Midbrain (tissue), 1 donor: ENCODE measurements at regions not wholly inside any gene's neighbourhood (a gene's known extent, or its start where the extent isn't known, plus 50 kb on each side); places are given as distances from the start of the nearest gene placed in this dataset.

Source experiments
- DNase-seq: peaks from one replicate; lab custom pipeline; 2025; lab: John Stamatoyannopoulos, UW

DNA sequence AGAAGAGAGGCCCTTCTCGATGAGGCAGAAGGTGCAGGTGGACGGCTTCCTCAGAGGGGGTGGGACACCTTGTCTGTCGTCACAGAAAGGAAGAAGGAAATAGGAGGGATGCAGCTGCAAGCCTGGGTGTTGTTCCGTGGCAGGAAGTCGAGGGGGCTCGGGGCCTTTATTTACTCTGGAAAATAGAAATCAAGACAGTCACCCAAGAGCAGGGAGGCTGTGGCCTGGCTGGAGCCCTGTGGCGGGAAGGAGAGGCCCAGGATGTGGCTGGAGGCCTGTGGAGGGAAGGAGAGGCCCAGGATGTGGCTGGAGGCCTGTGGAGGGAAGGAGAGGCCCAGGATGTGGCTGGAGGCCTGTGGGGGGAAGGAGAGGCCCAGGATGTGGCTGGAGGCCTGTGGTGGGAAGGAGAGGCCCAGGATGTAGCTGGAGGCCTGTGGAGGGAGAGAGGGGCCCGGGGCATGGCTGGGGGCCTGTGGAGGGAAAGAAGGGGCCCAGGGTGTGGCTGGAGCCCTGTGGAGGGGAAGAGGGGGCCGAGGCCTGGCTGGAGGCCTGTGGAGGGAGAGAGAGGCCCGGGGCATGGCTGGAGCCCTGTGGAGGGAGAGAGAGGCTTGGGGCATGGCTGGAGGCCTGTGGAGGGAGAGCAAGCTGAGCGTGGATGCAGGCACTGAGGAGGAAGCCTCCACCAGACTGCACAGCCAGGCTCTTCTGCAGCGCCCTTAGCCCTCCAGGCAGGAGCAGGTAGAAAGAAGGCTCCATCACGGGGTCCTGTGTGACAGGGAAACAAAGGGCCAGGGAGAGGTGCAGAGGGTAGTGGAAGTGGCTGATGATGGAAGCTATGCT, 97.3 kb upstream of the SFMBT2 start:
- DNase-seq: no peak

DNA sequence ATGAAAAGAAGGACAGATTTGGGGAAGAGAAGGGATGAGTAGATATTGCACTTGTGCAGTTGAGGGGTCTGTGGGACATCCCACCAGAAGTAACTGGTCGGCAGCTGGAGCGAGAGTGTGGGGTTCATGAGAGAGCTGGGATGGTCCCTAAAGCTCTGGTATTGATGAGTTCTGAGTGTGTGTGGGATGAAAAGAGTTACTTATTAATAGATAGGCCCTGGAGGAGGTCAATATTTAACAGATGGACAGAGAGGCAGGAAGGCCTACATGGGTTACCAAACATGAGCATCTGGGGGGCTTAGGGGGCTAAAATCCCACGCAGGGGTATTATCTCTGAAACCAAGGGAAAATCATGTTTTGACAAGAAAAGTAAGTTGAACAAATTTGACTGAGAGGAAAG, 95.7 kb upstream of the SFMBT2 start:
- DNase-seq: no peak

DNA sequence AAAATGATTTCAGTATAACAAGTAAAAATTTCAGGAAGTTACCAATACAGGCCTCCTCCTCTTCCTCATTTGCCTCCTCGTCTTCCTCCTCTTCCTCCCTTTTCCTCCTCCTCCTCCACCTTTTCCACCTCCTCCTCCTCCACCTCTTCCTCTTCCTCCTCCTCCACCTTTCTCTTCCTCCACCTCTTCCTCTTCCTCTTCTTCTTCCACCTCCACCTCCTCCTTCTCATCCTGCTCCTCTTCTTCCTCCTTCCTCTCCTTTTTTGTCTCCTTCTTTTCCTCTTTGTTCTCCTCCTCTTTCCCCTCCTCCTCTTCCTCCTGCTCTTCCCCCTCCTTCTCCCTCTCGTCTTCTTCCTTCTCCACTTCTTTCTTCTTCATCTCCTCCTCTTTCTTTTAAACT, 94.4 kb upstream of the SFMBT2 start:
- no peak for DNase-seq

DNA sequence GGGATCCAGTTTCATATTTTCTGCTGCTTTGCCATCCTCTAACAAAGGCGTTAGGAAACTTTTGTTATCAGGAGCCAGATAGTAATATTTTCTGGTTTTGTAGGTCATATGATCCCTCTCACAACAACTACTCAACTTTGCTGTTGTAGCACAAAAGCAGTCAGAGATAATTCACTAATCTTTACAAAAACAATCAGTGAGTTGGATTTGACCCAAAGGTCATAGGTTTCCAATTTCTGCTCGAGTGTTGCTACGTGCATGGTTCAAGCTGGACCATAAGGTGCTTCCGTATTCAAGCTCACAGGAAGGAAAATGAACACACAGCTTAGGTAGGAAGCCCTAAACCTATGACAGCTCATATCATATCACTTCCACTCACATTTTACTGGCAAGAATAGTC, 92.4 kb upstream of the SFMBT2 start:
- no peak for DNase-seq

DNA sequence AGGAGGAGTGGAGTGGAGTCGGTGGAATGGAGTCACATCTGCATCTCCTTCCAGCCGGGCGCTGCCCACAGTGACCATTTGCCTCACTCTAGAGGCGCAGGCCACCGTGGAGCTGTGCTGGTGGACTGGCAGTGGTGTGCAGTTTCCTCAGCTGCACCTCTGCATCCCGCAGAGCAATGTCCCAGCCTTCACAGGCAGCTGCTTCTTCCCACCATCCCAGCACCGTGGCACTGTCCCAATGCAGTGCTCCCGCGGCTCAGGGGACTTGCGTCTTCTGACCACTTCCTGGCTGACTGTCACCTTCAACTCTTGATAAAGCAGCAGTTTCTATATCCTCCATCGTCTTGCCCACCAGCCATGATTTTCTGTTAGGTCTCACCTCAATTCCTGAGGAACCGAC, 90.3 kb upstream of the SFMBT2 start:
- no peak for DNase-seq

DNA sequence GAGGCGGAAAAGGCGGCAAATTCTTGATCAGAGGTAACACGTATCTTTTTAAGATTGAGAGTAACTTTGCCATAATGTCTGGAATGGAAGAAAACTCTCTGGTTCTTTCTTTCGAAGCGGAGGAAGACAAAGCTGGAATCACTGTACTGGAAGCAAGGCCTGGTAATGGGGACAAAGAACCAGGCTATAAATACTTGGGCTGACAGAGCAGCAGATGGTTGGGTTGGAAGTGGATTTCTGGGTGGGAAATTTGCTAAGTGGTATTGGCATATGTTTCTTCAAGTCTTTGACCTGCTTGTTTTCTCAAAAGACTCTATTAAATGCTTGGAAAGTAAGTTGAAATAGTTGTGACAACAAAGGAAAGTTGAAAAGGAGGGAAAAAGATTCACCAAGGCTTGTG, 87.3 kb upstream of the SFMBT2 start:
- DNase-seq: no peak

DNA sequence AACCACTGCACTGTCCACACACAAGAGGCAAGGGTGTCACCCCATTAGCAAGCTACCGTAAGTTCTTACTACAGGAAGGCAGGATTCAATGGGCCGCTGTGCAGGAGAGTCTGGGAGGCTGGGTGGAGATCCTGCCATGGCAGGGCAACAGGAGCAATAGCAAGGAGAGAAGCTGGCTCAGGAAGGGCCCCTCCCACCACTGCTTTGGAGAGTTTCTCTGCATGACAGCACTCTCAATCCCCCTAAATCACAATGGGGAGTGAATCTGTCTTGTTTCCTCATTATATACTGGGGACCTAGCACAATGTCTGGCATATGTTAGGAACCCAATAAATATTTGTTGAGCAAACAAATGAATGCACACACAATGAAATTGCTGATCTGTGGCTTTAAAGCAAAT, 83.2 kb upstream of the SFMBT2 start:
- DNase-seq: no peak

DNA sequence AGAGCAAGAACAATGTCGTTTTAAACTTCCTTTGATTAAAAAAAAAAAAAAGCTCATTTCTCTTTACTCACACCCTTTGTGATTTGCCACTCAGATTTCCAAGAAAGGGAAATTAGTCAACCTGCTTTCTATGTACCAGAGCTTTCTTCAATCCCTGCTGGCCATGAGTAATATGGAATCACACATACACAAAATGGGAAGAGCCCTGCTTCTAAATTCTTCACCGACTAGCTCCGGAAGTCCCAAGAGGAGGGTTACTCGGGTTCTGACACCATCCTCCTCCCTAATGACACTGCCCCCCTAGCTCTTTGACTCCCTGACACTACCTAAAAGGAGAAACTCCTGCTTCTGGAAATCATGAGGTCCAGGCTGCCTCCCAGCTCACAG, 81.8 kb upstream of the SFMBT2 start:
- no peak for DNase-seq

DNA sequence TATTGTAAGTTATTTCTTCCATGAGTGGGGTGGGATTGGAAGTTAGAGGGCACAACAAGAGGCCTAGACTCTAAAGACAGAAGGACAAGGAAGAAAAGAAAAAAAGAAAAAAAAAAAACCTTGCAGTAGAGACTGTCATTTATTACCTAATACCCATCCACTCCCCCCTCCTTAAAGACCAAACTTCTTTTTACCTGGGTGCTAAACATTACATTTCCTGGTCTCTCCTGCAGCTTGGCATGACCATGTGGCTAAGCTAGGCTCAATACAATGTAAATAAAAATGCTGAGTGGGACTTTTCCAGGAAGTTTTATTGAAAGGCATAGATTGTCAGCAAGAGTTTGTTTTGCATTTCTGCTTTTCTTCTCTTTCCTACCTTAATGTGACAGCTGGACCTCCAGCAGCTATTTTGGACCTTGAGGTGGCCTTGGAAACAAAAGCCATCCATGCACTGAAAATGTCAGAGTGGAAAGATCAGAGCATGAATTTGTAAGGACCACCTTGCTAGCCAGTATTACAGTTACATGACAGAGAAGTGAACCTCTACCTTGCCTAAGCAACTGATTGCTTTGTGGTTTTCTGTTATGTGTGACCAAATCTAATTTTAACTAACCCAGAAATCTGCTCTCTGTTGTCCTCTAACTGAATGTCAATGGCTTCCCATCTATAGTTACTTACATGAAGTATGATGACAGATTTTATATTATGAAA, 81.3 kb upstream of the SFMBT2 start:
- DNase-seq: no peak

DNA sequence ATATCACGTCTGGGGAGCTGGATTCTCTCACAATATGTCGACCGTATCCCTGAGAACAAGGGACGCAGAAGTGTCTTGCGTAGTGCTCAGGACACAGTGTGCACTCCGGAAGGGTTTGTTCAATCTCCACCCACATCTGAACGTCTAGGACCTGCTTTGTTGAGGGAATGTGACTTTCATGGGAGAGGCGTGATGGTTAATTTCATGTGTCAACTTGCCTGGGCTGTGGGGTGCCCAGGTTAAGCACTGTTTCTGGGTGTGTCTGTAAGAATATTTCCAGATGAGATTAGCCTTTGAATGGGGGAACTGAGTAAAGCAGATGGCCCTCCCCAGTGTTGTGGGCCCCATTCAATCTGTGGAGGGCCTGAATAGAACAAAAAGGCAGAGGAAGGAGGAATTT, 80.4 kb upstream of the SFMBT2 start:
- no peak for DNase-seq

DNA sequence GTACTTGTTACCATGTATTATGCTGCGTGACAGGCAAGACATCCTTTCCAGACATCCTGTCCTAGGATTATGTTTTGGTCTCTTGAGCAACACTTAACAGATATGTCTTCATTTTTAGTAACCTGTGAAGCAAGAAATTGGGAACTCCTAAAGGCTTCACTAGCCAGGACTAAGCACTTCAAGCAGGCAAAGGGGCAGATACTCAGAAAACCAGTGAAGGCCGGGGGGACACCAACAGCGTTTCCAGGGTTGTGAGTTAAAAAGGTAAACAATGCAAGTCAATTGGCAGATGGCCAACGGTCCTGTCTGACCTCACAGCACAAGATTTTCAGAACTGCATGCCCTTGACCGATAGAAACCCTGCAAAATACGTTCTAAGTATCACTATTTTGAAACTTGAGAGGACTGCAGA, 77.6 kb upstream of the SFMBT2 start:
- no peak for DNase-seq

DNA sequence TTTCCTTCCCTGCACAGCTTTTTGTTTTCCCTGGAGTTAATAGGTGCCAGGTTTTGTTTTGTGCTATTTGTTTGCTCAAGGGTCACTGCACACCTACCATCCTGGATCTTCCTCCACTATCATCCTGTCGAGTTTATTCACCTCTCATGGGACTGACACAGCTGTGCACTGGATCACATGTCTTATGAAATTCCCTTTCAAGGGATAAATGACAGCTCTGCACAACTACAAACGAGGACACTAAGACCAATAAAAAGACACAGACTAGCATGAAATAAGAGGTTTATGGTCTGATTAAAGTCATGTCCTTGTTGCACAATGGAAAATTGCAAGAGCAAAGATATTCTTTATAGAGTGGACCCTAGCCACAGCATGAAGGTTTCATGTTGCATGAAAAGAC, 76.7 kb upstream of the SFMBT2 start:
- no peak for DNase-seq

DNA sequence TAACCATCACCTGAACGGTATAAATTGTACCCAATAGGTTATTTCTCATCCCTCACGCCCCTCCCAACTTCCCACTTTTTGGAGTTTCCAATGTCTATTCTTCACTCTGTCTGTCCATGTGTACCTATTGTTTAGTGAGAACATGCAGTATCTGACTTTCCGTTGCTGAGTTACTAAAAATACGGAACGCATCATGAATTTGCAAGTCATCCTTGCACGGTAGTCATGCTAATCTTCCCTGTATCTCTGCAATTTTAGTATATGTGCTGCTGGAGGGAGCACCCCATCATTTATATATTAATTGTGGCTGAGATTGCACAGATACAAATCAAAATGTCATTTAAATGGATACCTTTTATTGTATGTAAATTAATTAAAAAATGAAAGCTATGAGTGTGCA, 75.7 kb upstream of the SFMBT2 start:
- no peak for DNase-seq

DNA sequence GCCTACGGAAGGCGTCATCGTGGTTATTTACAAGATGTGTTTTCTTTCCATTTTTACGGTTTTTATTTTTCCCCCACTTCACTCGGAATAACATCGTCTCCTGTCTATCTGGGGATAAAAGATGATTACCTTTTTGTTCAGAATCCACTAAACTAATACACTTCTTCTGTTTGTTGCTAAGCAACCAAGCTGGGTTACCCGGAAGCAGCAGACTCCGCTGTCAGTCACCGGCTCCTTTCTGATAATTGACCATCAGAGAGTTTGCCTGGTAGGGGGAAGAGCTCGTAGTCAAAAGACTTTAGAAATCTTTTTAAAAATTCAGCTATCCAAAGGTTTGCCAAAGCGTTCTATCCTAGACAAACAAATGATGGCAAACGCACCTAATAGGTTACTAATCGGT, 75.0 kb upstream of the SFMBT2 start:
- DNase-seq: no peak

DNA sequence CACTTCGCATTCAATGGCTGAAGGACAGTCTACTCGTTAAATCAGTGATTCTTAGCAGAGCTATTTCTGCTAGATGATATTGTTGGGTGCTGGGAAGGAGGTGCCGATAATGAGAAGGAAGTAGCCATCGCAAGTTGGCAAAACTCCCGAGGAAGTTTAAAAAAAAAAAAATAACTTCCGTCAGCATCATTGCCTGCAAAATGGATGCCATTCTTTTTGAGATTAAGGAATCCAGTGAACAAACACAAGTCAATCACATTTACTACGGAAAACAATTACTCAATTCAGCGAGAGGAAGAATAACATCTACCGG, 74.4 kb upstream of the SFMBT2 start:
- DNase-seq: no peak

DNA sequence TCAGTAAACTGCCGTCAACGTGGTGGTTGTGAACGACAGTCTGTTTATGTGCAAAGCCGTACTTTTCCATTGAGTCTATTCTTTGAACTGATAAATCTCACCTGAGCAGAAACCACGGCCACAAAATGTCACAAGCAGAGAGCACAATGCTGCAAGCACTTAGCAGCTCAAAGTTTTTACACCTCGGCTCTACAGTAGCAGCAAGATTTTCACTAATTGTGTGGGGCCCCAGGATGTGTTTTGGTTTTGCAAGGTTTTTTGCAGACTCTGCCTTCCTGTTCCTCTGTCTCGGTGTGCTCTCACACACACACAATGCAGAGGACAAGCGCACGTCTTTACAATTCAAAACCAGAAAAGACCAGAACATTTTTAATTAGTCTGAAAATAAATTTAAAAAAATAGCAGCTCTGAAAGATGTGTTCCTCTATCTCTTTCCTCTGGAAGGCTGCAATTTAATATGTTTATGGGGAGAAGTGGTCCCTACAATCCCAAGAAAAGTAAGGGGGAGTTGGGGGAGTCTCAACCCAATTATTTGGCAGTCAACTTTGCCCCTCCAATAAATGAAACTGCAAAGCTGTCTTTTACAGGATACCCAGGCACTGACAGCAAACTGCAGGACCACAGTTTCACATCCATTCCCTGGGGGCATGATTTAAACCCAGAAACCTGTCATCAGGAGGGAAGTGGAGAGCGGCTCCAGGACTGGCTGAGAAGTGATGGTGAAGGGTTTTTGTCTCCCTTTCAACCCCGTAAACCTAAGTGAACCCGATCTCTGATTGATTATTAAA, 73.8 kb upstream of the SFMBT2 start:
- DNase-seq: no peak

DNA sequence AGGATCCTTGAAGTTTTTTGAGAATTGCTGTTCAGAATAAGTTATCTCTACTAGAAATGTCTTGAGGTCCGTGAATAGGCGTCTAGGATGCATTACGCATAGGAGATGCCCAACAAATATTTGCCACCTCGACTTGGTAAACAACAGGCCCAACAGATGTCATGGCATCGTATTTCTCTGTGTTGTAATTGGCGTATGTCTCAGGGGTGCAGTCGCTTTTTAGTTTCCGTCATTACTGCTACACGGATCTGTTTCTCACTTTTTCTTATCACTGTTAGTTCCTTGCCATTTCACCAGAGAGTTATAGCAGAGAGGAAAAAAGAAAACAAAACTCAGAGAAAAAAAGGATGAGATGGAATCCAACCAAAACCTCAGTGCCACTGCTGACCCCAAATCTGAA, 73.0 kb upstream of the SFMBT2 start:
- no peak for DNase-seq

DNA sequence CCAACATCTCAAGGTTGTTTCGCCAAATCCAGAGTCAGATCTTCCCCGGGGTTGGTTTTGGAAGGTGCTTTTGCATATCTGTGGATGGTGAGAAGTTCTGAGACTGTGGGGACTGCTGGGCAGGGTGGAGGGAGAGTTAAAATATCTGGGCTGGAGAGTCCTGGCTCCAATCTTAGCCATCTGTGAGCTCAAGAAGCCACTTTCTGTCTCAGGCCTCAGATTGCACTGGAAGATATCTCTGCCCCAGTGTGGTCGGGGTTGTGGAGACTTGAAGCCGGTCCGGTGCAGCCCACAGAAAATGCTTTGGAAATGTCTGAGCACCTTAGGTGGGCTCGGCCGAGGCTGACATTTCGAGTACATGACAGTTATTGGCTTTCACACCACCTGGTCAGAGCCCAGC, 72.2 kb upstream of the SFMBT2 start:
- no peak for DNase-seq

DNA sequence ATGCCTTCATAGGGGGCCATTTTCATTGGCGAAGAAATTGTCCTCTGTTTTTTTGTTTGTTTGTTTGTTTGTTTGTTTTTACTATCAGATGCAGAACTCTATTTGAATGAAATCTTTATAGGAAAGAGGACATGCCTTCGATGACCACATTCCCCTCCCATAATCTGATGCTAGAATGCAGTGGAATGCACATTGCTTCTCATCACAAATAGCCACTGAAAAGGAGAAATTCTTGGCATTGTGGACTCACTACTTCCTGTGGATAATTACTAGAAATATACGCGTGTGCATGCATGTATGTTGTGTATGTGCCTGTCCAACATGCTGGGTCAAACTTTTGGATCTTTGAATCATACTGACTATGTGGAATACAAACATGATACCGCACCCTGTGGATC, 70.5 kb upstream of the SFMBT2 start:
- no peak for DNase-seq

DNA sequence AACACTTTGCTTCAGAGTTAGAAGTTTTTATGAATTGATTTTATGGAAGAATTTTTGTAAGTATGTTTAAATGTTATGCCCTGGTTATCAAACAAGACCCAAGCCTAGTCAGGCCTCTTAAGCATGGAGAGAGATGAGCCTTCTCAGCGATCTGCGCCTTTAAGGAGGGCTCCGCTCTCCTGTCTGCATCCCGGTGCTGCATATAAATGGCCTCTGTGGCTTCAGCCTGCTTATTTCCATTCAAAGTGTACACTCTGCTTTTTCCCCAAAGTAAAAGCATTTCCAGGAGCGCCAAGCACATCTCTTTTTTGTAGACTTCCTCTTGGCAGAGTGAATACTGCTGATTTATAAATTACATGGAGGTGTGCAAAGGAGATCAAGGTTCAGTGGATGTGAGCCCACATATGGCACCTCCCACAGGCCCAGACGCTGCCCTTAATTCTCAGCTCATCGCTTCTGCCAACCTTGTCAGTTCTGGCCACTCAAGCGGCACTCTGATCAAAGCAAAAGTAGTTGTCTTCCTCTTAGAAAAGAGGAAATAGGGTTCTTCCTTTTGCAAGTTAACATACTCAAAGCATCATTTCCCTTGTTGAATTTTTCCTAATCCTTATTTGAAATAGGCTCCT, 70.0 kb upstream of the SFMBT2 start:
- no peak for DNase-seq

DNA sequence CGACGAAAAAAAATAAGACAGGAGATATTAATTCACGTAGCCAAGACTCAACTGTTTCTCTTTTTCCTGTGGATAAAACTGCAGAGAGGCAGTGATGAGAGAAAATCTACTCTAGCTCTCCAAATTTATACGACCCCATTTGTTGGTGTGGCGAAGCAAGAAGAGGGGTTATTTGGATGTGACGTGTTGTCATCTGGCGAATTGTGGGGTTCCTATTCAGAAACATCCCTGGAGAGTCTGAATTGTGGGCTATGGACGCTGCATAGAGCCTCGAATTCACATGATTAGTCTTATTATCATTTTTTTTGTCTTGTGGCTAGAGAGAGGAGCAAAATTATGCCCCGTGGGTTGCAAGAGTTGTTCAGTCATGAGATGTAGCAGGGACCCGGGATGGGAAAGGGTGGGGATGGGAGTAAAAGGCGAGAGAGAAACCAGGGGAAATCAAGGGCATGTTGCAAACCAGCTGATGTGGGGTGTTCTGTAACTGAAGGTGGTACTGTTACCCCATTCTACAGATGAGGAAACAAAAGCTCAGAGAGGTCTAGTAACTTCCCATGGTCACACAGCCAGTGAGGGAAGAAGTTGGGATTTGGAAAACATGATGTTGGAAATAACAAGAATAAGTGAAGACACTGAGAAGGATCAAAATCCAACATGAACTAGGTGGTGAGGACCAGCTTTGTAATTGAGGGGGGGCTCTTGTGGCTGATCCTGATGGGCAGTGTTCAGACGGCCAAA, 69.2 kb upstream of the SFMBT2 start:
- no peak for DNase-seq
